ENCODE measurements at regions not wholly inside any gene's neighbourhood (a gene's known extent, or its start where the extent isn't known, plus 50 kb on each side); places are given as distances from the start of the nearest gene placed in this dataset.

- DNase-seq (ENCODE audit: low read depth): no peak
- TF ChIP-seq CTCF (IDR thresholded peaks at IDR 0.05; ENCODE audit: low read length, missing control alignments): no peak
- no peak overlapping the region for H3K4me3 ChIP-seq (replicated peaks; ENCODE audit: low read depth, low read length)
These were observed 1198.9 kb upstream of the PCDH7 start for GRCh38 chr4:29521281-29521680.

GRCh38 chr4:29536745-29537144 is 1183.4 kb upstream of the PCDH7 start:
- H3K4me3 ChIP-seq (replicated peaks; ENCODE audit: low read depth, low read length): no peak overlapping the region
- DNase-seq (ENCODE audit: low read depth): no peak
- no peak for TF ChIP-seq CTCF (IDR thresholded peaks at IDR 0.05; ENCODE audit: low read length, missing control alignments)

GRCh38 chr4:29538889-29539646 is 1181.1 kb upstream of the PCDH7 start:
- DNase-seq (ENCODE audit: low read depth): peak; percentile 39
- no peak overlapping the region for H3K4me3 ChIP-seq (replicated peaks; ENCODE audit: low read depth, low read length)
- TF ChIP-seq CTCF (IDR thresholded peaks at IDR 0.05; ENCODE audit: low read length, missing control alignments): no peak

GRCh38 chr4:29540439-29541102 is 1179.6 kb upstream of the PCDH7 start:
- TF ChIP-seq CTCF (IDR thresholded peaks at IDR 0.05; ENCODE audit: low read length, missing control alignments): no peak
- peak; percentile 11 for DNase-seq (ENCODE audit: low read depth)
- no peak overlapping the region for H3K4me3 ChIP-seq (replicated peaks; ENCODE audit: low read depth, low read length)

GRCh38 chr4:29541757-29542156 is 1178.4 kb upstream of the PCDH7 start:
- no peak overlapping the region for H3K4me3 ChIP-seq (replicated peaks; ENCODE audit: low read depth, low read length)
- TF ChIP-seq CTCF (IDR thresholded peaks at IDR 0.05; ENCODE audit: low read length, missing control alignments): no peak

GRCh38 chr4:29549342-29549741 is 1170.8 kb upstream of the PCDH7 start:
- no peak for TF ChIP-seq CTCF (IDR thresholded peaks at IDR 0.05; ENCODE audit: low read length, missing control alignments)
- no peak overlapping the region for H3K4me3 ChIP-seq (replicated peaks; ENCODE audit: low read depth, low read length)
- DNase-seq (ENCODE audit: low read depth): peak; percentile 31

More at GRCh38 chr4:29541757-29542156, 1178.4 kb upstream of the PCDH7 start:
- no peak for DNase-seq (ENCODE audit: low read depth)
